GM19438 (cell line): ENCODE measurements at regions not wholly inside any gene's neighbourhood (a gene's known extent, or its start where the extent isn't known, plus 50 kb on each side); places are given as distances from the start of the nearest gene placed in this dataset.
"Not testable (repeated sequence)": the region's sequence is repeated elsewhere in the genome, so short reads cannot be mapped to it uniquely, and the experiment has no call there.

Source experiments
- ATAC-seq: cut with Tn5 transposase; IDR thresholded peaks from one replicate; pipeline ENCODE4 v1.9.1; 2021; ENCODE audit warnings: low read depth; ENCODE audit not compliant: unreplicated experiment

DNA sequence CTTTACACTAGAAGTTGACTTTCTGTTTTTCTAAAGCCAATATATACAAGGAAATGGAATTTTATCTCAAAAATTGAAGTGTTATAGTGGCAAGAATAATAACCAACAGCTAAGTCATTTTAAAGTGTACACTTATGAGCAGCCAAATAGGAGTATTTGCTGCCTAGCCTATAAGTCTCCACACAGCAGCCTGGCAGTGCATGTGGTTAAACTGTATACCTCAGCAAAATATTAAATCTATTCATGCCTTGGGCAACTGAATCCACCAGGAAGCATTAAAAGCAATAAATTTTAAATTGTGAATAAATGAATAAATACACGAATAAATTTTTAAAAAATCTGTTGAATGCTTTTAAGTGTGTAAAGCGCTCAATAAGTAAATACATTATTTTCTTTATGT lies 432.4 kb upstream of the RORB start:
- no peak for ATAC-seq

DNA sequence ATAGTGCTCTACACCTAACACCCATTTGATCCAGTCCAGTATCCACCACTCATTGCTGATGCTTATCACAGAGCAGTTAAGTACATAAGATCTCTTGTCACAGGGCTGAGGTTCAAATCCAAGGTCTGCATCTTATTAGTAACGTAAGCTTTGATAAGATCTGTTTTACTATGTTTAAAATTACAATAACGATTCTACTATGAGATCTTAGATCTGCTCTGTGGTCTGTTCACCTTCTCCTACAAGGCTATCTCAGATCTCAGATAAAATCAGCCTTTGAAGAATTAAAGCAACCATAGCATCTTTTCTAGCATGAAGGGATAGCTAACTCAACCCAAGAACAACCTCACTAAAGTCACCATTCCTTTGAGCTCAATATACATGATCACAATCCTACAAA lies 431.0 kb upstream of the RORB start:
- no peak for ATAC-seq

DNA sequence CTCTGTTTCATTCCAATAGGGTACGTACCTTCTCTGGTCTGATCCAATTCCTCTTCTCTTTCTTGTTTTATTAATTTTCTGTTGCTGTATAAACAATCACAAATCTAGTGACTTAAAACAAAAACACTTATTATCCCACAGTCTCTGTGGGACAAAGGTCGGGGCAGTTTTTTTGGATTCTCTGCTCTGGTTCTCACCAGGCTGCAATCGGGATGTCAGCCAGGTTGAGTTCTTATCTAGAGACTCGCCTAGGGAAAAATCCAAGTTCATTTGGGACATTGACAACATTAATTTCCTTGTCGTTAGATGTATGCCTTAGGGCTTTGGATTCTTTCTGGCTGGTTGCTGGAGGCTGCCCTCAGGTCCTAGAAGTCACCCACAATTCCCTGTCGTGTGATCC lies 430.5 kb upstream of the RORB start:
- no peak for ATAC-seq

DNA sequence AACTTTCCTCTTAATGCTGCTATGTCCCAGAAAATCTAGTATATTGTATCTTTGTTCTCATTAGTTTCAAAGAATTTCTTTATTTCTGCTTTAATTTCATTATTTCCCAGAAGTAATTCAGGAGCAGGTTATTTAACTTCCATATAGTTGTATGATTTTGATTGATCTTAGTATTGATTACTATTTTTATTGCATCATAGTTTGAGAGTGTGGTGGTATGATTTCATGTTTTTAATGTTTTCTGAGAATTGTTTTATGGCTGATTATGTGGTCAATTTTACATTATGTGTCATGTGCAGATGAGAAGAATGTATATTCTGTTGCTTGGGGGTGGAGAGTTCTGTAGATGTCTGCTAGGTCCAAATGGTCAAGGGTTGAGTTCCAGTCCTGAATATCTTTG lies 425.6 kb upstream of the RORB start:
- no peak for ATAC-seq

DNA sequence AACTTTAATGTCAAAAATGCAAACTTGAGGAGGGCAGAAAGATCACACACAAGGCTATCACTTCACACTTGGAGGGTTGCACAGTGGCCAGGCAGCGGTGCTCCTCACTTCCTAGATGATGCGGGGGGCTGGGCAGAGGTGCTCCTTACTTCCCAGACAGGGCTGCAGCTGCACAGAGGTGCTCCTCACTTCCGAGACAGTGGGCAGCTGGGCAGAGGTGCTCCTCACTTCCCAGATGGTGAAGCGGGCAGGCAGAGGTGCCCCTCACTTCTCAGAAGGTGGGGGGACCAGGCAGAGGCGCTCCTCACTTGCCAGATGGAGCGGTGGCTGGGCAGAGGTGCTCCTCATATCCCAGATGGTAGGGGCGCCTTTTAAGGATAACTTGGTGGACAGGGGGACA lies 423.2 kb upstream of the RORB start:
- no peak for ATAC-seq

DNA sequence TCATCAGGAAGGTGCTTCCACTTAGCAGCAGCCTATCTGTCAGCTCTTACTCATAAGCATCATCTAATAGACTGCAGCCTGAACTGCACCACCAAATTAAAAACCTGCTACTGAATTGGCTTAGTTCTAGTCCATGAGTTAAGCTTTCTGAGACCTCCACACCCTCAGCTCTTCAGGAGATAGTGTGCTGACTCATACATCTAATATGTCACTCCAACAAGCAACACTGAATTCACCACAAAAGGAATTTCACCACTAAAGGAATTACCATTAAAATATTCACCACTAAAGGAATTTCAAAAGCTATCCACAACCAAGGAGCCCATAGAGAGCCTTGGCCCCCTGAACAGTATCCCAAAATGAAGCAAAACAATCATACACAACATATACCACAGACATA lies 418.5 kb upstream of the RORB start:
- ATAC-seq: no peak

DNA sequence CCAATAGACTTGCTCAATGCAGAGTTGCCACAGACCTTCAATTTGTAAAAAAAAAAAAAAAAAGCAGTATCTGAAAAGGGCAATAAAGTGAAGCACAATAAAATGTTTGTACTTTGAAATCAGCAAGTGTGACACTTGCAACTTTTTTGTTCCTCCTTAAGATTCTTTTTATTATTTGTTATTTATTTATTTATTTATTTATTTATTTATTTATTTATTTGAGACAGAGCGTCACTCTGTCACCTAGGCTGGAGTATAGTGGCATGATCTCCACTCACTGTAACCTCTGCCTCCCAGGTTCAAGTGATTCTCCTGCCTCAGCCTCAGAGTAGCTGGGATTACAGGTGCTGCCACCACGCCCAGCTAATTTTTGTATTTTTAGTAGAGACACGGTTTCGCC lies 416.5 kb upstream of the RORB start:
- not testable (repeated sequence) for ATAC-seq

DNA sequence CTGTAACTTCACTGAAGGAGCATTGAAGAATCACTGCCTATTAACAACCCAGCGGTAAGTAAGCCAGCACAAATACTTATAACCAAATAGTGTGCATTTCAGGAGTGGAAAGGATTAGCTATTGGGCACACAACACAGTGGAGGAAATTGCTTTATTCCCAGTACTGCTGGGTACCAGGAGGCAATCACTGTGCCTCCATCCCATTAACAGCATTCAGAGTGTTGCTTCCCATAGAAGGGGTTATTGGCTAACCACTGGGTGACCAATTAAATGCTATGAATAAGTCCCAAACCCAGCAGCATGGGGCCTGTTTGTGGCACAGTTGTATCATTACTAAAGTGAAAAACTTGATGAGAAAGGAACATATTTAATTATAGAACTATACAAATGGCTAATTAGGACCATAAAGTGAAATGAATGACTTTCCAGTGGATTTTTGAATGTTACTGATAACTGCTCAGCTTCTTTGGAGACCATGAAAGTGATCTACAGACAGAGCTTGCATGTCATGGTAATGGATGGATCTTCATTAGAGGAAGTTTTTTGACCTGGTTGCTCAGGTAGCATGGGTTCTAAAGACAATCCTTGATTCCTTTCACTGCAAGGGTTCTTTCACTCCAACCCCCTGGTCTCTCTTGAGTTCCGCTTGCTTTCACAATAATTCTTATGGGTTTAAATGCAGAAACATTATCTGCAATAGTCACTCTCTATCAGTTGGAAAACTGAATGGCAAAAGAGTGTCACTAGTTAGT lies 413.3 kb upstream of the RORB start:
- ATAC-seq: no peak

DNA sequence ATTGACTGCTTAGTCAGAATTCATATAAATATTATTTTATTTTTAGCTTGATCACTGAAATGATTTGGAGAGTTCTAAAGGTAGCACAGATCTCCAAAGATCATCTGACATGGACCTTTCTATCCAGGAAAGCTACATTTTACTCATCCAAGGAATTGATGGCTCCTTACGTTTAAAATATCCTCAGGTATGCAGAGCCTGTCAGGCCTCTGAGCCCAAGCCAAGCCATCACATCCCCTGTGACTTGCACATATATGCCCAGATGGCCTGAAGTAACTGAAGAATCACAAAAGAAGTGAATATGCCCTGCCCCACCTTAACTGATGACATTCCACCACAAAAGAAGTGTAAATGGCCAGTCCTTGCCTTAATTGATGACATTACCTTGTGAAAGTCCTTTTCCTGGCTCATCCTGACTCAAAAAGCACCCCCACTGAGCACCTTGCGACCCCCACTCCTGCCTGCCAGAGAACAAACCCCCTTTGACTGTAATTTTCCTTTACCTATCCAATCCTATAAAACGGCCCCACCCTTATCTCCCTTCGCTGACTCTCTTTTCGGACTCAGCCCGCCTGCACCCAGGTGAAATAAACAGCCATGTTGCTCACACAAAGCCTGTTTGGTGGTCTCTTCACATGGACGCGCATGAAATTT lies 411.6 kb upstream of the RORB start:
- not testable (repeated sequence) for ATAC-seq

DNA sequence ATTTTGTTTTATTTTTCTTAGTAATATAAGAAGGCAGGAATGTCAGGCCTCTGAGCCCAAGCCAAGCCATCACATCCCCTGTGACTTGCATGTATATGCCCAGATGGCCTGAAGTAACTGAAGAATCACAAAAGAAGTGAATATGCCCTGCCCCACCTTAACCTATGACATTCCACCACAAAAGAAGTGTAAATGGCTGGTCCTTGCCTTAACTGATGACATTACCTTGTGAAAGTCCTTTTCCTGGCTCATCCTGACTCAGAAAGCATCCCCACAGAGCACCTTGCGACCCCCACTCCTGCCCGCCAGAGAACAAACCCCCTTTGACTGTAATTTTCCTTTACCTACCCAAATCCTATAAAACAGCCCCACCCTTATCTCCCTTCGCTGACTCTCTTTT lies 406.2 kb upstream of the RORB start:
- ATAC-seq: not testable (repeated sequence)

DNA sequence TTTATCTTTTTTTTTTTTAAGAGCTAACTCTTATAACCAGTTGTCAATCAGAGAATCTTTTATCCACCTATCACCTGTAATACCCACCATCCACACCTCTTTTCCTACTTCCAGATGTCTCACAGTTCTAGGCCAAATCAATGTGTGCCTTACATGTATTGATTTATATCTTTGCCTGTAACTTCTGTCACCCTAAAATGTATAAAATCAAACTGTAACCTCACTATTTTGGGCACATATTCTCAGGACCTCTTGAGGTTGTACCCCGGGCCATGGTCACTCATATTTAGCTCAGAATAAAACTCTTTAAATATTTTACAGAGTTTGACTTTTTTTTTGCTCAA lies 404.7 kb upstream of the RORB start:
- ATAC-seq: no peak

DNA sequence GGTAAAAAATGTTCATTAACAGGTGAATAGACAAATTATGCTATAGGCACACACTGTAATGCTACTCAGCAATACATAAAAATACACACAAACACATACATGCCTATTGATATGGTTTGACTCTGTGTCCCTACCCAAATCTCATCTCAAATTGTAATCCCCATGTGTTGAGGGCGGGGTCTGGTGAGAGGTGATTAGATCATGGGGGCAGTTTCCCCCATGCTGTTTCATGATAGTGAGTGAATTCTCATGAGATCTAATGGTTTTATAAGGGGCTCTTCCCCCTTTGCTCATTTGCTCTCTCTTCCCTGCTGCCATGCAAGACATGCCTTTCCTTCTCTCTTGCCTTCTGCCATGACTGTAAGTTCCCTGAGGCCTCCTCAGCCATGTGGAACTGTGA lies 403.1 kb upstream of the RORB start:
- not testable (repeated sequence) for ATAC-seq

DNA sequence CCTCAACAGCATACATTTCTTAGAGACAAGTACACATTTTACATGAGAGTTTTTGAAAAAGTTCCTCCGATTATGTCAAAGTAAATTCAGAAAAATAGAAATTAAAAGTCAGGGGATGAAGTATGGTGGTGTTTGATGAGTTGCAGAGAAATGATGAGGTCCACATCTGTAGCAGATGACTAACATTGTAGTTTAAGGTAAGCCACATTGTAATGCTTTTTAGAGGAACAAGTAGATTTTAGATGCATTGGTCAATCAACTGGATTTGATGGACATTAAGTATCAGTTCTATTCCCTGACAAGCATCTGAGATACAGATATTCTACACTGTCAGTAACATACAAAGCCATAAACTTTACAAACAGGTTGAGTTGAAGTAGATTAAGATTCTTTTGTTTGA lies 402.4 kb upstream of the RORB start:
- no peak for ATAC-seq

DNA sequence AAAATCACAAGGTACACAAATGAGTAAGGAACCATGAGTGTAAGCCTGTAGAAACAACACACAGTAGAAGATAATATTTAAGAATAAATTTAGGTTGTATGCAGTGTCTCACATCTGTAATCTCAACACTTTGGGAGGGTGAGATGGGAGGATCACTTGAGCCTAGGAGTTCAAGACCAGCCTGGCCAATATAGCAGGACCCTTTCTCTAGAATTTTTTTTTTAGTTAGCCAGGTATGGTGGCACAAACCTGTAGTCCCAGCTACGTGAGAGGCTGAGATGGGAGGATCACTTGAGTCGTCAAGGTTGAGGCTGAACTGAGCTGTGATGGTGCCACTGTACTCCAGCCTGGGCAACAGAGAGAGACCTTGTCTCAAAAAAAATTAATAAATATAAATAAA lies 401.2 kb upstream of the RORB start:
- no peak for ATAC-seq

DNA sequence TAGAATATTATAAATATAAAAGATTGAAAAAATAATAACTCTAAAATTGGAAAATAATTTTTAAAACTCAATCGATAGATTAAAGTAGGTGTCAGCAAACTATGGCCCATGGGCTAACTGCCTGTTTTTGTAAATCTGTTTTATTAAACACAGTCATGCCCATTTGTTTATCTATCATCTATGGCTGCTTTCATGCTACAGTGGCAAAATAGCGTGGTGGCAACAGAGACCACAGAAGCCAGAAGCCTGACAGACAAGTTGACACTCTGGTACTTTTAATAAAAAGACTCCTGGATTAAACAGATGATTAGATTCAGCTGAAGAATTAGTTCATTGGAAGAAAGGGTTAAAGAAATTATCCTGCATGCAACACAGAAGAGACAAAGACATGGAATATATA lies 400.7 kb upstream of the RORB start:
- ATAC-seq: no peak

DNA sequence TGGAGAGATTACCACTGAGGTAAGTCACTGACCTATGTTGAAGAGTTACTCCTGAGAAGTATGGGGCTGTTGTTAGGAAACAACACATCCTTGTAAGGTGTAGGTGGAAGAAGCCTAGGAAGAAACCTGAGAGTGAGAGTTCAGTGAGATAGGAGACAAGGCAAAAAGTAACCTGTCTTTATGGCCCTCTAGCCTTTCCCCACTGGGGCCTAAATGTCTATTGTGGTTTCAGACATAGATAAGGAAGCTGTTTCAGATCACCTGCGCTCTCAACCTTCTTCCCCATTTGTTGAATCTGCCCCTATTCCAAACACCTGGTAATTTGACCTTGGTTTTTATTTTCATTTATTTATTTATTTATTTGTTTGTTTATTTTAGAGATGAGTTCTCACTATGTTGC lies 397.1 kb upstream of the RORB start:
- ATAC-seq: no peak

DNA sequence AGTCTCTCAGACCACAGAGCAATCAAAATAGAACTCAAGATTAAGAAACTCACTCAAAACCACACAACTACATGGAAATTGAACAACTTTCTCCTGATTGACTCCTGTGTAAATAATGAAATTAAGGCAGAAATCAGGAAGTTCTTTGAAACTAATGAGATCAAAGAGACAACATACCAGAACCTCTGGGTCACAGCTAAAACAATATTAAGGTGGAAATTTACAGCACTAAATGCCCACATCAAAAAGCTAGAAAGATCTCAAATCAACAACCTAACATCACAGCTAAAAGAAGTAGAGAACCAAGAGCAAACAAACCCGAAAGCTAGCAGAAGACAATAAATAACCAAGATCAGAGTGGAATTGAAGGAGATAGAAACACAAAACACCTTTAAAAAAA lies 395.0 kb upstream of the RORB start:
- ATAC-seq: not testable (repeated sequence)

DNA sequence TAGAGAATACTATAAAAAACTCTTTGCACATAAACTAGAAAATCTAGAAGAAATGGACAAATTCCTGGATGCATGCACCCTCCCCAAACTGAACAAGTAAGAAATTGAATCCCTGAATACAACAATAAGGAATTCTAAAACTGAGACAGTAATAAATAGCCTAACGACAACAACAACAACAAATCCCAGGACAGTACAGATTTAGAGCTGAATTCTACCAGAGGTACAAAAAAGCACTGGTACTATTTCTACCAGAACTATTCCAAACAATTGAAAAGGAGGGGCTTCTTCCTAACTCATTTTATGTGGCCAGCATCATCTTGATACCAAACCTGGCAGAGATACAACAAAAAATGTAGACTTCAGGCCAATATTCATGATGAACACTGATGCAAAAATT lies 394.4 kb upstream of the RORB start:
- no peak for ATAC-seq

DNA sequence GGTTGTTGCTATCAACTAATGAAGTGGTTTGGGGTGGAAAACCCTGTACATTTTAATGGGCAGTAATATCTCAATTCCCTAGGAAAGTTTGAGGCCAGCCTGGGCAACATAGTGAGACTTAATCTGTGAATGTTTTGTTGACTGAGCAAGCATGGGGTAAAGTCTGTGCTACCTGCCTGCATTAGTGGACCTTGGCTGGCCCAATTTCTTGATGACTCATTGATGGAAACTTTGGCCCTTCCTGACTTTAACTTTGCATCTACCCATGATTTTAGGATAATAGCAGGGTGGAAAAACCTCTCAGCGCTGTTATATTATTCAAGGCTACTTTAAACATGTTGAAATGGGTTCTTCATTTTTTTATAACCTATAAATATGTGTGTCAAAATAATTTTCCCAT lies 389.4 kb upstream of the RORB start:
- no peak for ATAC-seq

DNA sequence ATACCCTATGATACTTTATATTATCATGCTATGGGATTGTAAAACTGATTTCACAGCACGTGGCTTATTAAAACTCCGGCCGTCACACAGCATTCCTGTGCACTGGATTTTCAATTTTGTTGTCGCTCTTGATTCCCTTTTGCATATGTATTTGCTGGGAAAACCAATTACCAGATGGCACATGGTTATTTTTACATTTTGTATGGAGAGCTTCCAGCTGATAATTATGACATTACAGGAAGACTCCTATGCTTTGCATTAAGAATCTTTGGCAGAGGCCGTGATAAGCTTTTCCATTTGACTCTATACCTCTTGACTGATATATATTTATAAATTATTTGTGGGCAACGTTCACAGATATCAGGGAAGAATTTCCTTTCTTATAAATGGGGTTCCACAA lies 381.2 kb upstream of the RORB start:
- no peak for ATAC-seq

DNA sequence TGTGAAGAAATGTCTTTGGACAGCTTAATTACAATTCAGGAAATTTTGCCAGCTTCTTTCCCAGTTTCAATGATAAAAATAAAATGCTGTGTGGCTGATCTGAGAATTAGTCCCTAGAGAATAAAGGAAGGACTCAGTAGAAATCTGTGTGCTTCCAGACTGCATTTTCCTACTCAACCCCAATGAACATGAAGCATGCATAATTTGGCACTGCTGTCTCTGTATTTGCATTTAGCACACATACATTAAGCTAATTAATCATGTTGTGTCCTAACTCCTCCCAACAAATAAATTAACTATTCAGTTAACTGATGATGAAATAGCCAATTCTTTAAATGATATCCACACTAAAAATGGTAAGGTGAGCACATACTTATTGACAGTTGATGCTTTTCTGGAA lies 380.0 kb upstream of the RORB start:
- ATAC-seq: no peak

DNA sequence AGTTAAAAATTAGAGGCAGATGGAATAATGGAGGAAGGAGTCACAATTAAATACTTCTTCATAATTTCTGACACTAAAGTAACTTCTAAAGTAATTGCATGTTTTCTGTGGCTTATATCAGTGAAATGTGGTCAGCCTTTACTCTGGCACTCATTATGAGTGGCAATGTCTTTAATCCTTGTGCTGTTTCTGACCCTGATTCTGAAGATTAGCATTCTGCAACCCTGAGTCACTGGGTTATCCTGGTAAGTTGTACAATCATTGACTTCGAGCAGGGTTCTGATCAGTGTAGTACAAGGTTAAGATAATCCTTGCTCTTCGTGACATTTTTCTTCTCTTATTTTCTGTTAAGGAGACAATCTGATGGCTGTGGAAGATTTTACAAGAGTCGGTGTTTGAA lies 379.4 kb upstream of the RORB start:
- no peak for ATAC-seq

DNA sequence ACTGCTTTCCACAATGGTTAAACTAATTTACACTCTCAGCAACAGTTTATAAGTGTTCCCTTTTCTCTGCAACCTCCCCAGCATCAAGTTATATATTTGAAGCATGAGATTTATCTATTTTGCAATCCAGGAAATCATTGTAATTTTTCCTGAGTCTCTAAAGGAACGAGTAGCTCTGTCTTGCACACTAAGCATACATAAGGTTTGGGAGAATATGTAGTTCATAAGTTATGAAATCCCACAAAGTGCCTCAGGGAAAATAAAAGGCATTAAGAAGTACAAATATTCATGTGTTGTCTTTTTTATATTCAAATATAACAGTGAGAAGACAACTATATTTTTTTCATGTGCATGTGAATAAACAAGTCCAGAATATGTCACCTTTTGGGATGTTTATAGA lies 377.1 kb upstream of the RORB start:
- no peak for ATAC-seq
